H9 (cell line): ENCODE measurements at regions not wholly inside any gene's neighbourhood (a gene's known extent, or its start where the extent isn't known, plus 50 kb on each side); places are given as distances from the start of the nearest gene placed in this dataset.

Experiments used
- DNase-seq: peaks from one replicate; pipeline ENCODE4 v3.0.0-alpha.2; 2017
- H2AFZ ChIP-seq: one replicate; pipeline ENCODE4 v1.6.1; 2013; ENCODE audit warnings: mild to moderate bottlenecking, low read length, control low read depth, moderate library complexity
- H2AK5ac ChIP-seq: 2 replicates; pipeline ENCODE4 v1.6.1; 2013; ENCODE audit warnings: low read length, control low read depth, mixed read lengths; ENCODE audit not compliant: insufficient read length
- H2BK120ac ChIP-seq: one replicate; pipeline ENCODE4 v1.6.1; 2013; ENCODE audit warnings: low read depth, mild to moderate bottlenecking, low read length, control low read depth, inconsistent platforms; ENCODE audit not compliant: poor library complexity, severe bottlenecking
- H2BK12ac ChIP-seq: 2 replicates; pipeline ENCODE4 v1.6.1; 2013; ENCODE audit warnings: low read length, control low read depth, mixed read lengths, low read depth; ENCODE audit not compliant: insufficient read length
- H2BK15ac ChIP-seq: 2 replicates; pipeline ENCODE4 v1.6.1; 2013; ENCODE audit warnings: low read depth, low read length, control low read depth
- H2BK20ac ChIP-seq: one replicate; pipeline ENCODE4 v1.6.1; 2013; ENCODE audit warnings: low read depth, mild to moderate bottlenecking, low read length, control low read depth, inconsistent platforms; ENCODE audit not compliant: poor library complexity, severe bottlenecking
- H2BK5ac ChIP-seq: 2 replicates; pipeline ENCODE4 v1.6.1; 2013; ENCODE audit warnings: low read length, control low read depth, mixed read lengths; ENCODE audit not compliant: insufficient read length
- H3K14ac ChIP-seq: 2 replicates; pipeline ENCODE4 v1.6.1; 2013; ENCODE audit warnings: low read length, control low read depth; ENCODE audit not compliant: insufficient read depth
- H3K18ac ChIP-seq: 2 replicates; pipeline ENCODE4 v1.6.1; 2013; ENCODE audit warnings: low read depth, mild to moderate bottlenecking, mixed read lengths, low read length, control low read depth; ENCODE audit not compliant: insufficient read length
- H3K23ac ChIP-seq: 2 replicates; pipeline ENCODE4 v1.6.1; 2013; ENCODE audit warnings: low read length, control low read depth, mixed read lengths, low read depth; ENCODE audit not compliant: insufficient read length
- H3K23me2 ChIP-seq: 2 replicates; pipeline ENCODE4 v1.6.1; 2013; ENCODE audit warnings: low read depth, mild to moderate bottlenecking, mixed read lengths, low read length, control low read depth; ENCODE audit not compliant: insufficient read length, poor library complexity, severe bottlenecking
- H3K27ac ChIP-seq: 2 replicates; pipeline ENCODE4 v1.5.1; 2013; ENCODE audit warnings: low read length, control low read depth, mixed read lengths, low read depth; ENCODE audit not compliant: insufficient read length
- H3K27me3 ChIP-seq: 2 replicates; pipeline ENCODE4 v1.6.1; 2013; ENCODE audit warnings: low read length, control low read depth, inconsistent platforms; ENCODE audit not compliant: insufficient read depth
- H3K4ac ChIP-seq: 2 replicates; pipeline ENCODE4 v1.6.1; 2013; ENCODE audit warnings: low read depth, mild to moderate bottlenecking, control low read depth, inconsistent platforms, low read length, moderate library complexity
- H3K4me1 ChIP-seq: 2 replicates; pipeline ENCODE4 v1.6.1; 2013; ENCODE audit warnings: low read length, control low read depth, inconsistent platforms; ENCODE audit not compliant: insufficient read depth
- H3K4me2 ChIP-seq: 2 replicates; pipeline ENCODE4 v1.6.1; 2013; ENCODE audit warnings: low read length, control low read depth, mixed read lengths; ENCODE audit not compliant: insufficient read length, insufficient read depth
- H3K56ac ChIP-seq: 2 replicates; pipeline ENCODE4 v1.6.1; 2013; ENCODE audit warnings: low read depth, mild to moderate bottlenecking, mixed read lengths, low read length, control low read depth; ENCODE audit not compliant: insufficient read length
- H3K79me1 ChIP-seq: 2 replicates; pipeline ENCODE4 v1.6.1; 2013; ENCODE audit warnings: low read depth, mild to moderate bottlenecking, moderate library complexity, low read length, control low read depth, inconsistent platforms; ENCODE audit not compliant: insufficient read depth, poor library complexity, severe bottlenecking
- H3K79me2 ChIP-seq: 2 replicates; pipeline ENCODE4 v1.6.1; 2013; ENCODE audit warnings: low read length, control low read depth, inconsistent platforms; ENCODE audit not compliant: insufficient read depth
- H3K9ac ChIP-seq: 2 replicates; pipeline ENCODE4 v1.6.1; 2013; ENCODE audit warnings: low read length, control low read depth, mixed read lengths; ENCODE audit not compliant: insufficient read length; ENCODE audit errors: extremely low read depth
- H3K9me3 ChIP-seq: one replicate; pipeline ENCODE4 v1.6.1; 2013; ENCODE audit warnings: low read depth, low read length, inconsistent platforms; ENCODE audit not compliant: control insufficient read depth
- H3T11ph ChIP-seq: one replicate; pipeline ENCODE4 v1.6.1; 2013; ENCODE audit warnings: mild to moderate bottlenecking, low read length, control low read depth, inconsistent platforms
- H4K20me1 ChIP-seq: one replicate; pipeline ENCODE4 v1.6.1; 2013; ENCODE audit not compliant: control insufficient read depth, insufficient read length, insufficient read depth
- H4K5ac ChIP-seq: 2 replicates; pipeline ENCODE4 v1.6.1; 2013; ENCODE audit warnings: low read depth, mild to moderate bottlenecking, mixed read lengths, low read length, control low read depth; ENCODE audit not compliant: insufficient read length
- H4K8ac ChIP-seq: replicated peaks from 2 replicates; pipeline ENCODE4 v1.6.1; 2013; ENCODE audit warnings: low read length, control low read depth, mixed read lengths, low read depth; ENCODE audit not compliant: insufficient read length
- H4K91ac ChIP-seq: 2 replicates; pipeline ENCODE4 v1.6.1; 2013; ENCODE audit warnings: low read depth, mild to moderate bottlenecking, moderate library complexity, mixed read lengths, low read length, control low read depth; ENCODE audit not compliant: insufficient read length
- H3K27ac Mint-ChIP-seq, 3 experiments: 2 replicates in 2 of 3; 3 replicates in 1 of 3; pipeline ENCODE4 v1.8.0; 2020 to 2021; ENCODE audit warnings: mixed read lengths in 3 of 3, mild to moderate bottlenecking in 1 of 3, moderate library complexity in 1 of 3
- H3K27me3 Mint-ChIP-seq: 2 replicates; pipeline ENCODE4 v1.8.0; 2021; ENCODE audit warnings: low read depth, mild to moderate bottlenecking, moderate library complexity, mixed read lengths
- H3K36me3 Mint-ChIP-seq, 3 experiments: 2 replicates in 2 of 3; 3 replicates in 1 of 3; pipeline ENCODE4 v1.8.0; 2020 to 2021; ENCODE audit warnings: low read depth in 3 of 3, mixed read lengths in 3 of 3; ENCODE audit not compliant: insufficient read depth in 1 of 3
- H3K4me1 Mint-ChIP-seq, 2 experiments: 2 replicates each; pipeline ENCODE4 v1.8.0; 2020; ENCODE audit warnings: mixed read lengths in 2 of 2
- H3K4me3 Mint-ChIP-seq, 2 experiments: 2 replicates in 1 of 2; 3 replicates in 1 of 2; pipeline ENCODE4 v1.8.0; 2020 to 2021; ENCODE audit warnings: mild to moderate bottlenecking in 2 of 2, mixed read lengths in 2 of 2, moderate library complexity in 1 of 2
- H3K9me3 Mint-ChIP-seq, 2 experiments: 2 replicates in 1 of 2; 3 replicates in 1 of 2; pipeline ENCODE4 v1.8.0; 2020; ENCODE audit warnings: mild to moderate bottlenecking in 2 of 2, mixed read lengths in 2 of 2, moderate library complexity in 1 of 2
- WGBS: extraction: QIAGEN DNeasy Blood & Tissue Kit; methylation state at CpG from one replicate; pipeline ENCODE4 v1.1.7; 2013; ENCODE audit warnings: missing lambda C conversion rate, low lambda C conversion rate, mixed read lengths; ENCODE audit not compliant: insufficient read length; ENCODE audit errors: extremely low coverage; 5-methylcytosine and 5-hydroxymethylcytosine counted together
- TF ChIP-seq, protein P1 (sequence below): fragments of 200-600 bp; sonication (generic); conservative IDR thresholded peaks from 3 replicates; pipeline ENCODE4 v1.8.0; 2021; ENCODE audit warnings: antibody characterized with exemption, mild to moderate bottlenecking

DNA sequence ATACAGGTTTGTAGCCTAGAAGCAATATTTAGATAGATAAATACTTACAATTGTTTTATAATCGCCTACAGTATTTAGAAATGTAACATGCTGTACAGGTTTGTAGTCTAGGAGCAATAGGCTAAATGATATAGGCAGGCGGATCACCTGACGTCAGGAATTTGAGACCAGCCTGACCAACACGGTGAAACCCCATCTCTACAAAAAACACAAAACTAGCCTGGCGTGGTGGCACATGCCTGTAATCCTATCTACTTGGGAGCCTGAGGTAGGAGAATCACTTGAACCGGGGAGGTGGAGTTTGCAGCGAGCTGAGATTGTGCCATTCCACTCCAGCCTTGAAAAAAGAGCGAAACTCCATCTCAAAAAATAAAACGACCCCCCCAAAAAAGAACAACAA is 375.2 kb upstream of the EPHA3 start:
- Histone ChIP-seq H3K14ac (no peak overlapping the region), H3K56ac (no peak overlapping the region), H3T11ph (no peak overlapping the region), H3K9ac (no peak overlapping the region), H3K23me2 (no peaks in the 10 kb centered on the region), H4K8ac (no peak overlapping the region), H2AFZ (no peak overlapping the region), H2BK120ac (no peak overlapping the region), H2AK5ac (no peak overlapping the region), H2BK15ac (no peak overlapping the region), H3K79me1 (no peaks in the 10 kb centered on the region), H2BK12ac (no peak overlapping the region), H3K18ac (no peak overlapping the region), H4K91ac (no peak overlapping the region), H3K27ac (no peak overlapping the region), H3K4me2 (no peak overlapping the region), H2BK5ac (no peak overlapping the region), H3K79me2 (no peaks in the 10 kb centered on the region), H3K9me3 (no peaks in the 10 kb centered on the region), H3K4me1 (no peaks in the 10 kb centered on the region), H4K5ac (no peak overlapping the region), H4K20me1 (no peaks in the 10 kb centered on the region), H3K23ac (no peak overlapping the region), H3K27me3 (no peaks in the 10 kb centered on the region), H2BK20ac (no peak overlapping the region), H3K4ac (no peak overlapping the region)
- DNase-seq = no peak
- Mint-ChIP-seq H3K36me3 (no peaks in the 10 kb centered on the region), H3K27ac (no peak overlapping the region; a peak in 1 of 7 replicates), H3K27me3 (no peaks in the 10 kb centered on the region), H3K9me3 (no peaks in the 10 kb centered on the region), H3K4me3 (no peak overlapping the region), H3K4me1 (no peaks in the 10 kb centered on the region)
- no CpG with 5 or more reads among the region's 9 CpGs for WGBS
- TF ChIP-seq, protein P1, sequence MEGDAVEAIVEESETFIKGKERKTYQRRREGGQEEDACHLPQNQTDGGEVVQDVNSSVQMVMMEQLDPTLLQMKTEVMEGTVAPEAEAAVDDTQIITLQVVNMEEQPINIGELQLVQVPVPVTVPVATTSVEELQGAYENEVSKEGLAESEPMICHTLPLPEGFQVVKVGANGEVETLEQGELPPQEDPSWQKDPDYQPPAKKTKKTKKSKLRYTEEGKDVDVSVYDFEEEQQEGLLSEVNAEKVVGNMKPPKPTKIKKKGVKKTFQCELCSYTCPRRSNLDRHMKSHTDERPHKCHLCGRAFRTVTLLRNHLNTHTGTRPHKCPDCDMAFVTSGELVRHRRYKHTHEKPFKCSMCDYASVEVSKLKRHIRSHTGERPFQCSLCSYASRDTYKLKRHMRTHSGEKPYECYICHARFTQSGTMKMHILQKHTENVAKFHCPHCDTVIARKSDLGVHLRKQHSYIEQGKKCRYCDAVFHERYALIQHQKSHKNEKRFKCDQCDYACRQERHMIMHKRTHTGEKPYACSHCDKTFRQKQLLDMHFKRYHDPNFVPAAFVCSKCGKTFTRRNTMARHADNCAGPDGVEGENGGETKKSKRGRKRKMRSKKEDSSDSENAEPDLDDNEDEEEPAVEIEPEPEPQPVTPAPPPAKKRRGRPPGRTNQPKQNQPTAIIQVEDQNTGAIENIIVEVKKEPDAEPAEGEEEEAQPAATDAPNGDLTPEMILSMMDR = no peak
